Naive thymus-derived CD4-positive, alpha-beta T cell (primary cell): ENCODE measurements at regions not wholly inside any gene's neighbourhood (a gene's known extent, or its start where the extent isn't known, plus 50 kb on each side); places are given as distances from the start of the nearest gene placed in this dataset.
"Not testable (repeated sequence)": the region's sequence is repeated elsewhere in the genome, so short reads cannot be mapped to it uniquely, and the experiment has no call there.

ENCODE experiments used
- ATAC-seq: fragments of 150-1000 bp; cut with Tn5 transposase; 2 replicates; pipeline ENCODE4 v1.10.0; 2021; ENCODE audit warnings: mild to moderate bottlenecking, moderate library complexity
- CTCF ChIA-PET: fragments of 350-600 bp; sonication (Branson Sonifier 250); formaldehyde crosslinking; loops from one replicate; lab custom pipeline; 2021; ENCODE audit warnings: antibody characterized with exemption; lab: Charles Lee
- POLR2A ChIA-PET: fragments of 350-600 bp; sonication (Branson Sonifier 250); formaldehyde crosslinking; loops from one replicate; lab custom pipeline; 2021; ENCODE audit warnings: antibody characterized with exemption, inconsistent platforms; lab: Charles Lee
- DNase-seq, 9 donors: peaks; one replicate each; pipeline versions ENCODE4 v3.0.0 to v3.0.0-alpha.2; 2020 to 2022; ENCODE audit warnings: mixed read lengths in 1 of 9
- H3K27ac ChIP-seq: one replicate; pipeline ENCODE4 v1.7.0; 2013; ENCODE audit warnings: mild to moderate bottlenecking, low read depth, low read length, moderate library complexity
- H3K27me3 ChIP-seq, 2 donors: one replicate each; pipeline ENCODE4 v1.7.0; 2013; ENCODE audit warnings: low read length in 2 of 2, mild to moderate bottlenecking in 2 of 2, moderate library complexity in 2 of 2; ENCODE audit not compliant: control insufficient read depth in 2 of 2, insufficient read depth in 2 of 2
- H3K36me3 ChIP-seq, 3 experiments: 1 replicate in 2 of 3; 2 replicates in 1 of 3; pipeline ENCODE4 v1.7.0; 2013; ENCODE audit warnings: low read length in 3 of 3, mild to moderate bottlenecking in 3 of 3, moderate library complexity in 1 of 3; ENCODE audit not compliant: insufficient read depth in 3 of 3, control insufficient read depth in 2 of 3
- H3K4me1 ChIP-seq, 2 donors: one replicate each; pipeline ENCODE4 v1.7.0; 2013; ENCODE audit warnings: low read length in 2 of 2, mild to moderate bottlenecking in 2 of 2, moderate library complexity in 1 of 2; ENCODE audit not compliant: control insufficient read depth in 2 of 2, insufficient read depth in 2 of 2
- H3K4me3 ChIP-seq: 2 replicates; pipeline ENCODE4 v1.7.0; 2013; ENCODE audit warnings: mild to moderate bottlenecking, low read length
- H3K9me3 ChIP-seq, 3 experiments: 1 replicate in 2 of 3; 2 replicates in 1 of 3; pipeline ENCODE4 v1.7.0; 2013; ENCODE audit warnings: low read length in 3 of 3; ENCODE audit not compliant: control insufficient read depth in 2 of 3
- H3K27ac Mint-ChIP-seq, 9 donors: one replicate each; pipeline ENCODE4 v1.8.0; 2020 to 2022; ENCODE audit warnings: mixed read lengths in 9 of 9, mild to moderate bottlenecking in 8 of 9, moderate library complexity in 5 of 9, inconsistent platforms in 2 of 9
- H3K27me3 Mint-ChIP-seq, 5 donors: one replicate each; pipeline ENCODE4 v1.8.0; 2021 to 2022; ENCODE audit warnings: mixed read lengths in 5 of 5, mild to moderate bottlenecking in 1 of 5
- H3K36me3 Mint-ChIP-seq, 5 donors: one replicate each; pipeline ENCODE4 v1.8.0; 2020 to 2022; ENCODE audit warnings: mixed read lengths in 5 of 5, mild to moderate bottlenecking in 3 of 5, inconsistent platforms in 1 of 5
- H3K4me1 Mint-ChIP-seq, 7 donors: one replicate each; pipeline ENCODE4 v1.8.0; 2020 to 2022; ENCODE audit warnings: mixed read lengths in 7 of 7, mild to moderate bottlenecking in 3 of 7, inconsistent platforms in 1 of 7
- H3K4me3 Mint-ChIP-seq, 10 donors: one replicate each; pipeline ENCODE4 v1.8.0; 2020 to 2022; ENCODE audit warnings: mild to moderate bottlenecking in 10 of 10, mixed read lengths in 10 of 10, moderate library complexity in 6 of 10, inconsistent platforms in 2 of 10
- H3K9me3 Mint-ChIP-seq, 11 donors: one replicate each; pipeline ENCODE4 v1.8.0; 2020 to 2022; ENCODE audit warnings: mixed read lengths in 11 of 11, mild to moderate bottlenecking in 4 of 11, inconsistent platforms in 1 of 11, moderate library complexity in 1 of 11
- intact Hi-C, 2 donors: fragments of 100-400 bp; cut with micrococcal nuclease; formaldehyde crosslinking; loops; one replicate each; pipeline ENCODE4 v1.15.1; 2023

GRCh38 chr17:6934544-6934943 lies 61.3 kb upstream of the ALOX12 start:
- Mint-ChIP-seq H3K4me3 (peak overlapping the region in 1 of 10 donors; percentile 2), H3K36me3 (peaks cover 9 to 20% (median 12%) of the 10 kb centered on the region in 5 donors), H3K4me1 (peaks cover 0 to 19% (median 13%) of the 10 kb centered on the region in 7 donors)
- H3K9me3 Mint-ChIP-seq, H3K4me1 ChIP-seq, ATAC-seq, H3K27ac ChIP-seq, H3K27me3 ChIP-seq, DNase-seq, H3K36me3 ChIP-seq, H3K4me3 ChIP-seq, H3K27ac Mint-ChIP-seq, intact Hi-C loops, H3K27me3 Mint-ChIP-seq, H3K9me3 ChIP-seq: not testable (repeated sequence)
- POLR2A ChIA-PET, result interaction anchor here (1.7 kb wide), 1 partner anchor 81 kb away, joined by 4 read pairs; no protein-coding TSS in a partner anchor
- CTCF ChIA-PET, result interaction anchor here (1.4 kb wide), 1 partner anchor 87 kb away, joined by 4 read pairs; no protein-coding TSS in a partner anchor

- POLR2A ChIA-PET, result interaction anchor here (0.8 to 1.5 kb wide), 3 partner anchors 10 to 99 kb away, joined by 3 to 7 read pairs (median 3); partner anchors contain the start of gene SLC16A13
- Histone ChIP-seq H3K4me1 (no peaks in the 10 kb centered on the region), H3K27me3 (no peaks in the 10 kb centered on the region), H3K9me3 (no peaks in the 10 kb centered on the region), H3K36me3 (no peaks in the 10 kb centered on the region), H3K4me3 (peak overlapping the region; percentile 41), H3K27ac (peak overlapping the region; percentile 82)
- no peaks in the 10 kb centered on the region for H3K27me3 Mint-ChIP-seq
- peaks cover 0 to 9% (median 2%) of the 10 kb centered on the region in 11 donors for H3K9me3 Mint-ChIP-seq
- H3K36me3 Mint-ChIP-seq, result peaks cover 9 to 20% (median 12%) of the 10 kb centered on the region in 5 donors
- intact Hi-C loops, result no loop called here
- peak overlapping the region; percentile 20 to 80 (median 69) for H3K4me3 Mint-ChIP-seq
- CTCF ChIA-PET, result interaction anchor here (1.0 kb wide), 1 partner anchor 14 kb away, joined by 4 read pairs; no protein-coding TSS in a partner anchor
- DNase-seq (peak in 5 of 9 donors; percentile 18 to 43 (median 31)), ATAC-seq (peak; percentile 79)
- H3K27ac Mint-ChIP-seq, result peak overlapping the region; percentile 21 to 93 (median 77)
- peaks cover 0 to 29% (median 18%) of the 10 kb centered on the region in 7 donors for H3K4me1 Mint-ChIP-seq
These were observed 59.4 kb upstream of the ALOX12 start for GRCh38 chr17:6936370-6937028.

- no peaks in the 10 kb centered on the region for H3K9me3 ChIP-seq
- H3K27me3 ChIP-seq, result no peaks in the 10 kb centered on the region
- H3K4me3 ChIP-seq, result no peak overlapping the region
- peaks cover 0 to 29% (median 18%) of the 10 kb centered on the region in 7 donors for H3K4me1 Mint-ChIP-seq
- ATAC-seq (no peak), DNase-seq (no peak)
- peaks cover 0 to 9% (median under 1%) of the 10 kb centered on the region in 11 donors for H3K9me3 Mint-ChIP-seq
- H3K36me3 Mint-ChIP-seq, result peaks cover 9 to 19% (median 12%) of the 10 kb centered on the region in 5 donors
- H3K27me3 Mint-ChIP-seq, result no peaks in the 10 kb centered on the region
- no peaks in the 10 kb centered on the region for H3K36me3 ChIP-seq
- peak overlapping the region; percentile 43 for H3K27ac ChIP-seq
- peak overlapping the region in 6 of 10 donors; percentile 34 to 75 (median 48) for H3K4me3 Mint-ChIP-seq
- ChIA-PET CTCF (interaction anchor here (0.8 kb wide), 1 partner anchor 25 kb away, joined by 3 read pairs; no protein-coding TSS in a partner anchor), POLR2A (interaction anchor here (1.1 to 1.2 kb wide), 2 partner anchors 97 to 300 kb away, joined by 3 read pairs; partner anchors contain the start of gene SLC16A13)
- intact Hi-C loops, result no loop called here
- H3K27ac Mint-ChIP-seq, result peak overlapping the region in 8 of 9 donors; percentile 30 to 90 (median 60)
- no peaks in the 10 kb centered on the region for H3K4me1 ChIP-seq
These were observed 57.2 kb upstream of the ALOX12 start for GRCh38 chr17:6938637-6939036.

GRCh38 chr17:6940186-6940649 lies 55.6 kb upstream of the ALOX12 start:
- Histone ChIP-seq H3K4me3 (peak overlapping the region; percentile 28), H3K27me3 (no peaks in the 10 kb centered on the region), H3K27ac (no peak overlapping the region), H3K9me3 (no peaks in the 10 kb centered on the region), H3K4me1 (no peaks in the 10 kb centered on the region), H3K36me3 (no peaks in the 10 kb centered on the region)
- Mint-ChIP-seq H3K4me3 (peak overlapping the region in 9 of 10 donors; percentile 34 to 83 (median 75)), H3K27ac (peak overlapping the region in 7 of 9 donors; percentile 43 to 93 (median 56)), H3K4me1 (peaks cover 0 to 29% (median 18%) of the 10 kb centered on the region in 7 donors), H3K27me3 (no peaks in the 10 kb centered on the region), H3K36me3 (peaks cover 0 to 9% (median 4%) of the 10 kb centered on the region in 5 donors), H3K9me3 (no peaks in the 10 kb centered on the region)
- intact Hi-C loops, result no loop called here
- POLR2A ChIA-PET, result interaction anchor here (1.0 kb wide), 1 partner anchor 72 kb away, joined by 3 read pairs; the partner anchor contains the start of gene RNASEK
- peak in 4 of 9 donors; percentile 6 to 28 (median 17) for DNase-seq
- ATAC-seq, result no peak
- CTCF ChIA-PET, result no interaction called here

GRCh38 chr17:6941989-6942388 lies 53.9 kb upstream of the ALOX12 start:
- no peaks in the 10 kb centered on the region for H3K4me1 ChIP-seq
- ChIA-PET CTCF (interaction anchor here (0.6 to 1.0 kb wide), 2 partner anchors 61 to 106 kb away, joined by 3 to 4 read pairs; no protein-coding TSS in a partner anchor), POLR2A (no interaction called here)
- ATAC-seq (no peak), DNase-seq (no peak)
- H3K4me3 Mint-ChIP-seq, result no peak overlapping the region
- H3K9me3 Mint-ChIP-seq, result no peaks in the 10 kb centered on the region
- peaks cover 0 to 4% (median 0%) of the 10 kb centered on the region in 5 donors for H3K36me3 Mint-ChIP-seq
- H3K27me3 ChIP-seq, result no peaks in the 10 kb centered on the region
- H3K9me3 ChIP-seq, result no peaks in the 10 kb centered on the region
- H3K27me3 Mint-ChIP-seq, result no peaks in the 10 kb centered on the region
- H3K4me1 Mint-ChIP-seq, result peaks cover 0 to 23% (median 18%) of the 10 kb centered on the region in 7 donors
- H3K4me3 ChIP-seq, result no peak overlapping the region
- H3K27ac Mint-ChIP-seq, result no peak overlapping the region
- intact Hi-C loops, result no loop called here
- H3K27ac ChIP-seq, result no peak overlapping the region
- no peaks in the 10 kb centered on the region for H3K36me3 ChIP-seq

GRCh38 chr17:6943406-6943805 lies 52.4 kb upstream of the ALOX12 start:
- ChIA-PET CTCF (no interaction called here), POLR2A (no interaction called here)
- Histone ChIP-seq H3K36me3 (no peaks in the 10 kb centered on the region), H3K4me1 (no peaks in the 10 kb centered on the region), H3K4me3 (no peak overlapping the region), H3K27me3 (no peaks in the 10 kb centered on the region), H3K27ac (no peak overlapping the region), H3K9me3 (no peaks in the 10 kb centered on the region)
- Mint-ChIP-seq H3K9me3 (no peaks in the 10 kb centered on the region), H3K27ac (no peak overlapping the region), H3K36me3 (peaks cover 0 to 4% (median 0%) of the 10 kb centered on the region in 5 donors), H3K27me3 (no peaks in the 10 kb centered on the region), H3K4me1 (peaks cover under 1 to 22% (median 15%) of the 10 kb centered on the region in 7 donors), H3K4me3 (no peak overlapping the region)
- intact Hi-C loops, result no loop called here
- no peak for ATAC-seq
- DNase-seq, result no peak
